Natural killer cell (primary cell): ENCODE measurements at regions not wholly inside any gene's neighbourhood (a gene's known extent, or its start where the extent isn't known, plus 50 kb on each side); places are given as distances from the start of the nearest gene placed in this dataset.

ENCODE experiments used
- ATAC-seq, 3 donors: fragments of 150-1000 bp in 2 of 3; fragments of 200-7000 bp in 1 of 3; cut with Tn5 transposase; 1 replicate in 1 of 3; 2 replicates in 2 of 3; pipeline ENCODE4 v1.10.0; 2021; ENCODE audit warnings: mild to moderate bottlenecking in 2 of 3, moderate library complexity in 2 of 3
- DNase-seq, 2 donors: peaks; one replicate each; pipeline versions ENCODE4 v3.0.0 to v3.0.0-alpha.2; 2013 to 2021; ENCODE audit warnings: mixed read lengths in 1 of 2
- H3K27ac ChIP-seq: one replicate; pipeline ENCODE4 v1.5.1; 2013; ENCODE audit warnings: mild to moderate bottlenecking, low read length
- H3K27me3 ChIP-seq: one replicate; pipeline ENCODE4 v1.6.1; 2013; ENCODE audit warnings: low read length; ENCODE audit not compliant: control insufficient read depth, insufficient read depth
- H3K36me3 ChIP-seq: one replicate; pipeline ENCODE4 v1.6.1; 2013; ENCODE audit warnings: low read length; ENCODE audit not compliant: control insufficient read depth, insufficient read depth
- H3K4me1 ChIP-seq: one replicate; pipeline ENCODE4 v1.6.1; 2013; ENCODE audit warnings: low read length; ENCODE audit not compliant: control insufficient read depth, insufficient read depth
- H3K4me3 ChIP-seq: one replicate; pipeline ENCODE4 v1.5.1; 2013; ENCODE audit warnings: low read length
- H3K9me3 ChIP-seq: one replicate; pipeline ENCODE4 v1.6.1; 2013; ENCODE audit warnings: low read length; ENCODE audit not compliant: control insufficient read depth, insufficient read depth
- H3K27ac Mint-ChIP-seq, 2 donors: one replicate each; pipeline ENCODE4 v1.8.0; 2022; ENCODE audit warnings: mild to moderate bottlenecking in 2 of 2, mixed read lengths in 2 of 2, moderate library complexity in 1 of 2
- H3K27me3 Mint-ChIP-seq, 2 donors: one replicate each; pipeline ENCODE4 v1.8.0; 2022; ENCODE audit warnings: low read depth in 2 of 2, mixed read lengths in 2 of 2
- H3K36me3 Mint-ChIP-seq: one replicate; pipeline ENCODE4 v1.8.0; 2022; ENCODE audit warnings: mixed read lengths
- H3K4me1 Mint-ChIP-seq, 2 donors: one replicate each; pipeline ENCODE4 v1.8.0; 2022; ENCODE audit warnings: mixed read lengths in 2 of 2
- H3K4me3 Mint-ChIP-seq: one replicate; pipeline ENCODE4 v1.8.0; 2022; ENCODE audit warnings: mild to moderate bottlenecking, moderate library complexity, mixed read lengths
- H3K9me3 Mint-ChIP-seq, 2 donors: one replicate each; pipeline ENCODE4 v1.8.0; 2022; ENCODE audit warnings: mixed read lengths in 2 of 2
- WGBS: methylation state at CpG from one replicate; pipeline ENCODE4 v1.1.7; 2013; ENCODE audit warnings: missing lambda C conversion rate; ENCODE audit not compliant: insufficient coverage; 5-methylcytosine and 5-hydroxymethylcytosine counted together
- intact Hi-C: fragments of 100-400 bp; cut with micrococcal nuclease; formaldehyde crosslinking; loops from one replicate; pipeline ENCODE4 v1.14.2; 2022
- TF ChIP-seq, protein P1 (sequence below): fragments of 200-600 bp; IDR thresholded peaks from one replicate; pipeline ENCODE4 v1.8.0; 2022; ENCODE audit warnings: antibody characterized with exemption

DNA sequence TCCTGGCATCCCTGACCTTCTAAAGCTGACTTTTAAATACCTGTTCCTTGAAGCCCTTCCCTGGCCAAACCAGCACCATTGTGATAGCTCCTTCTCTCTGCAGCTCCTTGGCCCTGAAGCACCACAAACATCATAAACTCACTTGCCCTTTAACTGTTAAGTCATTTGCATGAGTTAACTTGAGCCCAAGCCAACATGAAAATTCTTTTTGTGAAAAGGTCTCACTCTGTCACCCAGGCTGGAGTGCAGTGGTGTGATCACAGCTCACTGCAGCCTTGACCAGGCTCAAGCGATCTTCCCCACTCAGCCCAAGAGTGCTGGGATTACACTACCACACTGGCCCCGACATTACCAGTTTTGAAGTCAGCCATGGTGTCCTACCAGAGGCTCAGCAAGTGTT lies 87.8 kb downstream of the ZIC5 start:
- Histone ChIP-seq H3K36me3 (no peaks in the 10 kb centered on the region), H3K27ac (no peak overlapping the region), H3K9me3 (no peaks in the 10 kb centered on the region), H3K4me3 (no peak overlapping the region), H3K27me3 (no peaks in the 10 kb centered on the region), H3K4me1 (no peaks in the 10 kb centered on the region)
- no peak for ATAC-seq
- Mint-ChIP-seq H3K27ac (no peak overlapping the region), H3K4me3 (no peak overlapping the region), H3K27me3 (peaks cover 16 to 29% of the 10 kb centered on the region in 2 donors), H3K36me3 (no peaks in the 10 kb centered on the region), H3K4me1 (no peaks in the 10 kb centered on the region), H3K9me3 (no peaks in the 10 kb centered on the region)
- intact Hi-C loops: no loop called here
- TF ChIP-seq, protein P1, sequence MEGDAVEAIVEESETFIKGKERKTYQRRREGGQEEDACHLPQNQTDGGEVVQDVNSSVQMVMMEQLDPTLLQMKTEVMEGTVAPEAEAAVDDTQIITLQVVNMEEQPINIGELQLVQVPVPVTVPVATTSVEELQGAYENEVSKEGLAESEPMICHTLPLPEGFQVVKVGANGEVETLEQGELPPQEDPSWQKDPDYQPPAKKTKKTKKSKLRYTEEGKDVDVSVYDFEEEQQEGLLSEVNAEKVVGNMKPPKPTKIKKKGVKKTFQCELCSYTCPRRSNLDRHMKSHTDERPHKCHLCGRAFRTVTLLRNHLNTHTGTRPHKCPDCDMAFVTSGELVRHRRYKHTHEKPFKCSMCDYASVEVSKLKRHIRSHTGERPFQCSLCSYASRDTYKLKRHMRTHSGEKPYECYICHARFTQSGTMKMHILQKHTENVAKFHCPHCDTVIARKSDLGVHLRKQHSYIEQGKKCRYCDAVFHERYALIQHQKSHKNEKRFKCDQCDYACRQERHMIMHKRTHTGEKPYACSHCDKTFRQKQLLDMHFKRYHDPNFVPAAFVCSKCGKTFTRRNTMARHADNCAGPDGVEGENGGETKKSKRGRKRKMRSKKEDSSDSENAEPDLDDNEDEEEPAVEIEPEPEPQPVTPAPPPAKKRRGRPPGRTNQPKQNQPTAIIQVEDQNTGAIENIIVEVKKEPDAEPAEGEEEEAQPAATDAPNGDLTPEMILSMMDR: no peak
- 83% methylated on average over 2 of the region's 2 CpGs for WGBS
- DNase-seq: no peak

DNA sequence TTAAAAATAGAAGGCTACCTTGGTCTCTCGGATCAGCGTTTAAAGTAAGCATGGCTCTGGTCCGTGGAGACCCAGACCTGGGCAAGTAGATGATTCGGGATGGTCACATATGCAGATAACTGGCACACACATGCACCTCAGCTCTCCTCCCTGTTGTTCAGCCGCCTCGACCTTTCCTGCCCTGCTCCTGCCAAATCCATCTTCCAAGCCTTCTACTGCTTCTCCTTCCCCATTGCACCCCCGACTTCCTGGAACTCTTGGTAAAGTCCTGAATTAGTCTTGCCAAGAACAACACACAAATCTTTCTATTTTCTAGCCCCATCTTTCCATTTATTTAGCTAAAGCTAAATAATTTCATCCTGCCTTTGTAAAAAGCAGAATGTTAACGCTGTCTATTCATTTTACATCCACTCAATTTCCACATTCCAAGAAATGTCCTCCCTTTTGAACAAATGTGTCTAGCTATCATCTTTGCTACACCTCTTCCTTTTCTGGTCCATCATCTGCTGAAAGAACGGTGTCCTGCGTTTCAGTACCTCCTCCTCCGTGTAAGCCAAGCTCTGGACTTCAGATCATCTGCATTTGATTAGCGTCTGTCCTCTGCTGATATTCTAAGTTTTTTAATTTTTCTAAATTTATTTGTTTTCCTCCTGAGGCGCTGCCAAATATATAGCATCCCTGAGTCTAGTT lies 92.5 kb downstream of the ZIC5 start:
- ATAC-seq (no peak), DNase-seq (no peak)
- no peaks in the 10 kb centered on the region for H3K4me1 Mint-ChIP-seq
- no peak overlapping the region for H3K4me3 ChIP-seq
- TF ChIP-seq, protein P1: no peak
- H3K4me1 ChIP-seq: no peaks in the 10 kb centered on the region
- H3K36me3 ChIP-seq: no peaks in the 10 kb centered on the region
- H3K9me3 Mint-ChIP-seq: no peaks in the 10 kb centered on the region
- H3K27ac Mint-ChIP-seq: no peak overlapping the region
- intact Hi-C loops: no loop called here
- WGBS: 86% methylated on average over 11 of the region's 13 CpGs
- no peaks in the 10 kb centered on the region for H3K36me3 Mint-ChIP-seq
- no peaks in the 10 kb centered on the region for H3K9me3 ChIP-seq
- H3K4me3 Mint-ChIP-seq: no peak overlapping the region
- H3K27me3 ChIP-seq: no peaks in the 10 kb centered on the region
- no peak overlapping the region for H3K27ac ChIP-seq
- H3K27me3 Mint-ChIP-seq: peaks cover 14 to 22% of the 10 kb centered on the region in 2 donors

DNA sequence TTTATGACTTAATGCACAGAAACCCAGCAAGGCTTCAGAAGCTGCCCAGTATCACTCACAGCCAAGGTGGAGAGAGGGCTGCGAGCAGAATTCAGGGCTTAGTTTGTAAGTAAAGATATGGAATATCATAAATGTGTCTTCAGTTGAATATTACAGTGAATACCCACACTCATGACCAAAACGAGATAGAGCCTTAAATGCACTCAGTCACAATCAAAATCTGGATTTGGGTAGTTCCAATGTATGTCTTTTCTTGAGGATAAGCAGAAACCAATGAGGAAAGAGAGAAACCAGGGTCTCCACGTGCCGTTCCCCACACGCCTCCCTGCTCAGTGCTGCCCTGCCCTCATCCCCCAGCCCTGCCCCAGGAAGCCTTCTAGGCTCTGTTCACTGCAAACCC lies 94.9 kb downstream of the ZIC5 start:
- WGBS: 95% methylated on average over 4 of the region's 5 CpGs
- Histone ChIP-seq H3K4me3 (no peak overlapping the region), H3K9me3 (no peaks in the 10 kb centered on the region), H3K27me3 (no peaks in the 10 kb centered on the region), H3K36me3 (no peaks in the 10 kb centered on the region), H3K27ac (no peak overlapping the region), H3K4me1 (no peaks in the 10 kb centered on the region)
- Mint-ChIP-seq H3K4me3 (no peak overlapping the region), H3K9me3 (no peaks in the 10 kb centered on the region), H3K27ac (no peak overlapping the region), H3K27me3 (peaks cover 16 to 39% of the 10 kb centered on the region in 2 donors), H3K4me1 (no peaks in the 10 kb centered on the region), H3K36me3 (no peaks in the 10 kb centered on the region)
- intact Hi-C loops: no loop called here
- TF ChIP-seq, protein P1: no peak
- ATAC-seq (peak in 1 of 3 donors; percentile 32), DNase-seq (no peak)

DNA sequence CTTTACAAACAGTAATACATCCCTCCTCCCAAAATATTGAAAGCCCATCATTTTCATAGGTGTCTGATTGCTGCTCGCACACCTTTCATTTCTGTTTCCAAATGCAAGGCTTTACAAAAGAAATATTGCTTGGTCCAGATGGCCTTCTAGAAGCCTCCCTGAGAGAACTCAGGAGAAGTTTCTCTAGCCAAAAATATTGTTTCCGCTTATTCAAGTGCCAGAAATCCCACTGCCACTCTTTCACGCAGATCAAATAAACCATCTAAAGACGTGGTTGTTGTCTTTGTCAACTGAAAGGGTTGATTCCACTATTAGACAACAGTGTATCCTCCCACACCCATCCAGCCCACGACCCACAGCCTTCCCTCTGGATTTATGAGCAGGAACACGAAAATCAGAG lies 96.2 kb downstream of the ZIC5 start:
- H3K9me3 Mint-ChIP-seq: no peaks in the 10 kb centered on the region
- DNase-seq (no peak), ATAC-seq (no peak)
- TF ChIP-seq, protein P1: no peak
- H3K36me3 Mint-ChIP-seq: no peaks in the 10 kb centered on the region
- WGBS: 98% methylated on average over 4 of the region's 6 CpGs
- no peak overlapping the region for H3K27ac Mint-ChIP-seq
- no peaks in the 10 kb centered on the region for H3K36me3 ChIP-seq
- no peaks in the 10 kb centered on the region for H3K27me3 ChIP-seq
- intact Hi-C loops: no loop called here
- peaks cover 13 to 39% of the 10 kb centered on the region in 2 donors for H3K27me3 Mint-ChIP-seq
- no peaks in the 10 kb centered on the region for H3K4me1 ChIP-seq
- no peak overlapping the region for H3K27ac ChIP-seq
- H3K4me3 Mint-ChIP-seq: no peak overlapping the region
- no peaks in the 10 kb centered on the region for H3K4me1 Mint-ChIP-seq
- H3K4me3 ChIP-seq: no peak overlapping the region
- no peaks in the 10 kb centered on the region for H3K9me3 ChIP-seq
